ENCODE measurements at regions not wholly inside any gene's neighbourhood (a gene's known extent, or its start where the extent isn't known, plus 50 kb on each side); places are given as distances from the start of the nearest gene placed in this dataset.
"Not testable (repeated sequence)": the region's sequence is repeated elsewhere in the genome, so short reads cannot be mapped to it uniquely, and the experiment has no call there.

DNA sequence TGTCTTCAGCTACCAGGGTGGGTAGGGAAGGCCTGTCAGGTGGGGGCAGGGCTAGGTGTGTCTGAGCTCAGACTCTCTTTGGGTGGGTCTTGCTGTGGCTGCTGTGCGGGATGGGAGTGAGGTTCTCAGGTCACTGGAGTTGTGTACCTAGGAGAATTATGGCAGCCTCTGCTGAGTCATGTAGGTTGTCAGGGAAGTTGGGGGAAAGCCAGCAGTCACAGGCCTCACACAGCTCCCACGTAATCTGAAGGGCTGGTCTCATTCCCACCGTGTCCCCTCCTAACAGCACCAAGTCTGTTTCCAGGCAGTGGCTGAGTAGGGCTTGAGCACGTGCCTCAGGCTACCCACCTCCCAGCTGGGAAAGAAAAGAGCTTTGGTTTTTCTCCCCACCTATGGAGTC lies 67.0 kb downstream of the CHCHD4 start:
- no peak for DNase-seq

DNA sequence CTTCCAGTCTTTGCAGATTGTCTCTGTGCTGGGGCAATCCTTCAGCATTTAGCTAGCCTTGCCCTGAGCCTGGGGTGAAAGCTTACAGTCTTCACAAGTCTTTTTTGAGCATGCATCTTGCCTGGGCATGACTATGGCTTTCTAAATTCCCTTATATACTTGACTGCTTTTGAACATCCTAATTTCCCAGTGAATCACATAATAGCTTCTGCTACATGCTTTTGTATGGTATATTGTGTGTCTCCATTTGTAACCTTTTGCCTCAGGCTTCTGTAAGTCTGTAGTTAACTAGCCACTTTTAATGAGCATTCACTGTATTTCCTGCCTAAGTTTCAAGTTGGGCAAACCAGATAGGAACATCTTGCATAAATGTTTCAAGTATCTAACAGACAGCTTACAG lies 76.8 kb downstream of the CHCHD4 start:
- DNase-seq = no peak

DNA sequence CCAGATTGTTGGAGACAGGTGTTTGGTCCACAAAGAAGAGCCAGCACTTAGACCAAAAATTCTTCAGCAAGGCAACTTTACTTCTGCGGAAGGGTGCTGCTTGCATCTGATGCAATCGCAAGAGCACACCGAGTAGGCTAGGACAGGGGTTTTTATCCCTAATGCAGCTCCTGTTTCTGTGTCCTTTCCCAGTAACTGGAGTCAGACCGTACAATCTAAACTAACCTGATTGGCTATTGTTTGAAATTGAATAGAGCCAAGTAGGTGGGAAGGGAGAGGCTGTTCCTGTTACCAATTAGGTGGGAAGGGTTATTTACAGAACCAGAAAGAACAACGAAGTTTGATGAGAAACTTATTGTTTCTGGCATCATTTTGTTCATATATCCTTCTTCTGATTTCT lies 77.6 kb downstream of the CHCHD4 start:
- DNase-seq = no peak

DNA sequence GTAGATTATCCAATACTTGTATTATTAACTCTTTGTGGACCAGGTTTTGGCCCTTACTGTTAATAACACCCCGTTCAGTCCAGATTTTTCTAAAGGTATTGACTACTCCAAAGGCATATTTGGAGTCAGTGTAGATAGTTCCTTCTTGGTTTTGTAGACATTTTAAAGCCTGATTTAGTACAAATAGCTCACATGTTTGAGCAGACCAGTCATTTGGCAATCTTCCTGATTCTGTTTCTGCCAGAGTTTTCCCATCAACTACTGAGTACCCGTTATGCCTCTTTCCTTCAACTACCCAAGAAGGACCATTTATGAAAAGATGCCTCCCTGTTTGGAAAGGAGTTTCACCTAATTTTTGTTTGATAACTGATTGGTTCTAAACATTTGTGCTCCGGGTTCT lies 82.0 kb downstream of the CHCHD4 start:
- DNase-seq = no peak

DNA sequence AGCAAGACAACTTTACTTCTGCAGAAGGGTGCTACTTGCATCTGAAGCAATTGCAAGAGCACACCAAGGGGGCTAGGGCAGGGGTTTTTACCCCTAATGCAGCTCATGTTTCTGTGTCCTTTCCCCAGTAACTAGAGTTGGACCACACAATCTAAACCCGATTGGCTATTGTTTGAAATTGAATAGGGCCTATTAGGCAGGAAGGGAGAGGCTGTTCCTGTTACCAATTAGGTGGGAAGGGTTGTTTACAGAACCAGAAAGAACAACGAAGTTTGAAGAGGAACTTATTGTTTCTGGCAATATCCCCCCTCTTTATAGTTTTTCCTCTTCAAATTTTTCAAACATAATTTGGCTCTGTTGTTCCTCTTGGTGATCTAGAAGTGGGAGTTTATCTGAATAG lies 85.5 kb downstream of the CHCHD4 start:
- DNase-seq = no peak

DNA sequence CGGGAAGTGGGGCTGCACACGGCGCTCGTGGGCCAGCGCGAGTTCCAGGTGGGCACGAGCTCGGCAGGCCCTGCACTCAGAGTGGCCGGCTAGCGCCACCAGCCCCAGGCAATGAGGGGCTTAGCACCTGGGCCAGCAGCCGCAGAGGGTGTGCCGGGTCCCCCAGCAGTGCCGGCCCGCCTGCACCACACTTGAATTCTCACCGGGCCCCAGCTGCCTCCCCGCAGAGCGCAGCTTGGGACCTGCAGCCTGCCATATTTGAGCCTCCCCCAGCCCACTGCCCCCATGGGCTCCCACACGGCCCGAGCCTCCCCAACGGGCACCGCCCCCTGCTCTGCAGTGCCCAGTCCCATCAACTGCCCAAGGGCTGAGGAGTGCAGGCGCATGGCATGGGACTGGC lies 87.5 kb downstream of the CHCHD4 start:
- DNase-seq = no peak

DNA sequence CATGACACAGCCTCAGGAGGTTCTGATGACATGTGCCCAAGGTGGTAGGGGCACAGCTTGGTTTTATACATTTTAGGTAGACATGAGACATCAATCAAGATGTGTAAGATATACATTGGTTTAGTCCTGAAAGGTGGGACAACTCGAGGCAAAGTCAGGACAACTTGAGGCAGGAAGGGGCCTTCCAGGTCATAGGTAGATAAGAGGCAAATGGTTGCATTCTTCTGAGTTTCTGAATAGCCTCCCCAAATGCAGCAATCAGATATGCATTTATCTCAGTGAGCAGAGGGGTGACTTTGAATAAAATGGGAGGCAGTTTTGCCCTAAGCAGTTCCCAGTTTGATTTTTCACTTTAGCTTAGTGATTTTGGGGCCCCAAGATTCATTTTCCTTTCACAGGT lies 91.6 kb downstream of the CHCHD4 start:
- no peak for DNase-seq

DNA sequence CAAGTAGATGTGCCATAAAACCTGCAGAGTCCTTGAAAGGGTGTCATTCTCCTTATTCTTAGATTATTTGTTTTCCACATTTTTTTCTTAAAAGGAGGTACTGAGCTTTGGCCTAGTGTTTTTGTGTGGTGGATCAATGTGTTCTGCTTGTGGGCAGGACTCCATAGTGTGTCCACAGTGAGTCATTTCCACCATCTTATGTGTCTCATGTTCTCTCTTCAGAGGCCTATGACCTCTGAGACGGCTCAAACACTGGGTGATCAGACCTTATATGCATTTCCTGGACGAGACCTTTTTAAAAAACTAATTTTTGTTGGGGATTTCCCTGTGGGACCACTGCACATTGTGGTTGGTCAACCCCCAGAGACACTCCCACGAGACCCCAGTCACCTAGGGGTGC lies 93.4 kb downstream of the CHCHD4 start:
- DNase-seq = no peak

DNA sequence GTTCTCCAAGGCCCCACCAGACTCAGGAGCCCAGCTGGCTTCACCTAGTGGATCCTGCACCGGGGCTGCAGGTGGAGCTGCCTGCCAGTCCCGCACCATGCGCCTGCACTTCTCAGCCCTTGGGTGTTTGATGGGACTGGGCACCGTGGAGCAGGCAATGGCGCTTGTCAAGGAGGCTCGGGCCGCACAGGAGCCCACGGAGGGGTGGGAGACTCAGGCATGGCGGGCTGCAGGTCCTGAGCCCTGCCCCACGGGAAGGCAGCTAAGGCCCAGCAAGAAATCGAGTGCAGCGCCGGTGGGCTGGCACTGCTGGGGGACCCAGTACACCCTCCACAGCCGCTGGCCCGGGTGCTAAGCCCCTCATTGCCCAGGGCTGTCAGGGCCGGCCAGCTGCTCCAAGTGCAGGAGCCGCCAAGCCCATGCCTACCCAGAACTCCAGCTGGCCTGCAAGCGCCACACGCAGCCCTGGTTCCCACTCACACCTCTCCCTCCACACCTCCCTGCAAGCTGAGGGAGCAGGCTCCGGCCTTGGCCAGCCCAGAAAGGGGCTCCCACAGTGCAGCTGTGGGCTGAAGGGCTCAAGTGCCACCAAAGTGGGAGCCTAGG lies 95.2 kb downstream of the CHCHD4 start:
- DNase-seq = not testable (repeated sequence)

DNA sequence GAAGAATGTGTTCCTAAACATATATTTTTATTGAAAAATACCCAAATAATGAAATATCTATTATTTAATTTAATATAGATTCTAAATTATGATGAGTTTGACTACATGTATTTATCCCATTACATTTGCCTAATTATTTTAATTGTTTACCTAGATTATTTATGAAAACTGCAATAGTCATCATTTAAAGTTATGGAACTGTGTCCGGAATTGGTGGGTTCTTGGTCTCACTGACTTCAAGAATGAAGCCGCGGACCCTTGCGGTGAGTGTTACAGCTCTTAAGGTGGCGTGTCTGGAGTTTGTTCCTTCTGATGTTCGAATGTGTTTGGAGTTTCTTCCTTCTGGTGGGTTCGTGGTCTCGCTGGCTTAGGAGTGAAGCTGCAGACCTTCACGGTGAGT lies 96.5 kb downstream of the CHCHD4 start:
- DNase-seq = not testable (repeated sequence)

DNA sequence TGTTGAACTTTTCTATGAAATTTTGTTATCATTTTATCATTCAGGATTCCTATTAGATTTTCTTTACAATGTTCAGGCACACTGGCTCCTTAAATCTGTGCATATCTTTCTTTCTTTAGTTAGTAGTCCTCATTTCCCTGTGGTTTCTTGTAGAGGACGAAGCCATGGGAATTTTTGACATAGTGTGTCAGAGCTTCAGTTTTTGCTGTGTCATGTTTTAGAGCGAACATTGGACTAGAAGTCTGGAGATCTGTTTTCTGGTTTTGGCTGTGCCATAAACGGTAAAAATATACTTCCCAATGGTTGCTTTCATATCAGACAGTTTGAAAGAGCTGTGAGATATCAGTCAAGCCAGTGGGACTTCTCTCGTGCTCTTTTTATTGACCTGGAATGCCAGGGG lies 105.2 kb downstream of the CHCHD4 start:
- DNase-seq = no peak

DNA sequence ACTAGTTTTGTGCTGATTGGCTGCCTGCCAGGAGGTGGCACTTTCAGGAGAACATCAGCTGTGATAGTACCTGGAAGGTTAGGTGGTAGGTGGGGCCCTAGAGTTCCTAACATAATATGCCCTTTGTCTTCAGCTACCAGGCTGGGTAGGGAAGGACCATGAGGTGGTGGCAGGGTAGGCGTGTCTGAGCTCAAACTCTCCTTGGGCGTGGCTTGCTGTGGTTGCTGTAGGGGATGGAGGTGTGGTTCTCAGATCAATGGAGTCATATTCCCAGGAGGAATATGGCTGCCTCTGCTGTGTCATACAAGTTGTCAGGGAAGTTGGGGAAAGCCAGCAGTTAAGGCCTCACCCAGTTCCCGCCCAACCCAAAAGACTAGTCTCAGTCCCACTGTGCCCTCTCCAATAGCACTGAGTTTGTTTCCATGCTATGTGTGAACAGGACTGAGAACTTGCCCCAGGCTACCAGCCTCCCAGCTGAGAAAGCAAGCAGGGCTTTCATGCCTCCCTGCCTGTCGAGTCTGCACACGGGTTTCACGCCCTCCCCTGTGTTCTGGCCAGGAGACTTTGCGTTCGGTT lies 107.7 kb downstream of the CHCHD4 start:
- no peak for DNase-seq

DNA sequence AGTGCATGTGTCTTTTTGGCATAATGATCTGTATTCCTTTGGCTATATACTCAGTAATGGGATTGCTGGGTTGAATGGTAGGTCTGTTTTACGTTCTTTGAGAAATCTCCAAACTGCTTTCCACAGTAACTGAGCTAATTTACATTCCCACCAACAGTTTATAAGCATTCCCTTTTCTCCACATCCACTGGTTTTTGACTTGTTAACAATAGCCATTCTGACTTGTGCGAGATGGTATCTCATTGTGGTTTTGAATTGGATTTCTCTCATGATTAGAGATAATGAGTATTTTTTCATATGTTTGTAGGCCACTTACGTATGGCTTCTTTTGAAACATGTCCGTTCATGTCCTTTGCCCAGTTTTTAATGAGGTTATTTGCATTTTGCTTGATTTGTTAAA lies 117.7 kb downstream of the CHCHD4 start:
- no peak for DNase-seq

DNA sequence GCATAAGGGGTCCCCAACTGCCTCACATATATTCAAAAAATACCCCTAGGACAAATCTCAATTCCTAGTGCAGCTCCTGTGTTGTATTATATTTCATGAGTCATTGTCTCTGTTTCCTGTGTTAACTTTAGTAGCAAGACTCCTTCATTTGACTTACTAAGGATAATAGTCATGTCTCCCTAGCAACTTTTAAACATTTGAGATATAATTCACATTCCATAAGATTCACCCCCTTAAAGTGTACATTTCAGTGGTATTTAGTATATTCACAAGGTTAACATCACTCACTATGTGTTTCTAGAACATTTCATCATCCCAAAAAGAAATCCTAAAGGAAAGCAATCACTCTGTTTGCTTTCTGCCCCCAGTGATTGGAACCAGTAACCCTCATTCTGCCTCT lies 121.3 kb upstream of the WNT7A start:
- DNase-seq = no peak

DNA sequence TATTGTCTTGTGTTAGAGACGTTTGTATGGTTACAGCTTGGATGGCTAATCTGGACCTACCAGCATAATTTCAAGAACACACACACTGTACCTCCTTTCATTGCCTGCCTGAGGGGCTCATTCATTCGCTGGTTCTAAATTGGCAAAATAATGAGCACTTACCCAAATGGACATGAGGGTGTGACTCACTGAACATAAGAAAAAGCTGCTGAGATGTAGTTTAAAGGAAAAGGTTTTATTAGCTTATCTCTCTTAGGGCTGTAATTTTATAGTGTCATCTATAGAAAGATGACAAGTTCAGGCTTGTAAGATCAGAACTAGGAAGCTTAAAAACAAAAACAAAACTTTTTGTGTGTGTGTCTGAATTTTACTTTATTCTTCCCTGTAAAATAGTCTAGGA lies 120.7 kb upstream of the WNT7A start:
- peak; percentile 8 for DNase-seq

DNA sequence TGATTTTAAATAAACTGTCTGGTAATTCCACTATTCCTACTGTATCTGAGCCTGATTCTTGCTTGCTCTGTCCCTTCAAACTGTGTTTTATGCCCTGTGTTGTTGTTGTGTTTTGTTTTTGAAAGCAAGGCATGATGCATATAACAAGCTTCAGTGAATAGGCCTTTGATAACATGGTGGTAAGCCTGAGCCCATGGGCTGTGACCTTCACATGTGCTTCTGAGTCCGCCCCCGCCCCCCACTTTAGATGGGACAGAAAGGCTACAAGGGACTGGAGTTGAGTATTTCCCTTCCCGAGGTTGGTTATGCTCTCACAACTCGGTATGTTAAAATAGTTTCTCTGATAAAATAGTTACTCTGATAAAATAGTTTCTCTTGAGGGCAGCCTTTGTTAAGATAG lies 119.0 kb upstream of the WNT7A start:
- DNase-seq = no peak

DNA sequence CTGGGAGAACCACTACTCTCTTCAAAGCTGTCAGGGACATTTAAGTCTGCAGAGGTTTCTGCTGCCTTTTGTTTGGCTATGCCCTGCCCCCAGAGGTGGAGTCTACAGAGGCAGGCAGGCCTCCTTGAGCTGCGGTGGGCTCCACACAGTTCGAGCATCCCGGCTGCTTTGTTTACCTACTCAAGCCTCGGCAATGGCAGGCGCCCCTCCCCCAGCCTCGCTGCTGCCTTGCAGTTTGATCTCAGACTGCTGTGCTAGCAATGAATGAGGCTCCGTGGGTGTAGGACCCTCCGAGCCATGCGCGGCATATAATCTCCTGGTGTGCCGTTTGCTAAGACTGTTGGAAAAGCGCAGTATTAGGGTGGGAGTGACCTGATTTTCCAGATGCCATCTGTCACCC lies 115.3 kb upstream of the WNT7A start:
- DNase-seq = not testable (repeated sequence)

DNA sequence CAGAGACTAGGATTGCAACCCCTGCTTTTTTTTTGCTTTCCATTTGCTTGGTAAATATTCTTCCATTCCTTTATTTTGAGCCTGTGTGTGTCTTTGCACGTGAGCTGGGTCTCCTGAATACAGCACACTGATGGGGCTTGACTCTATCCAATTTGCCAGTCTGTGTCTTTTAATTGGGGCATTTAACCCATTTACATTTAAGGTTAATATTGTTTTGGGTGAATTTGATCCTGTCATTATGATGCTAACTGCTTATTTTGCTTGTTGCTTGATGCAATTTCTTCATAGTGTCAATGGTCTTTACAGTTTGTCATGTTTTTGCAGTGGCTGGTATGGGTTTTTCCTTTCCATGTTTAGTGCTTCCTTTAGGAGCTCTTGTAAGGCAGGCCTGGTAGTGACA lies 109.1 kb upstream of the WNT7A start:
- DNase-seq = not testable (repeated sequence)

DNA sequence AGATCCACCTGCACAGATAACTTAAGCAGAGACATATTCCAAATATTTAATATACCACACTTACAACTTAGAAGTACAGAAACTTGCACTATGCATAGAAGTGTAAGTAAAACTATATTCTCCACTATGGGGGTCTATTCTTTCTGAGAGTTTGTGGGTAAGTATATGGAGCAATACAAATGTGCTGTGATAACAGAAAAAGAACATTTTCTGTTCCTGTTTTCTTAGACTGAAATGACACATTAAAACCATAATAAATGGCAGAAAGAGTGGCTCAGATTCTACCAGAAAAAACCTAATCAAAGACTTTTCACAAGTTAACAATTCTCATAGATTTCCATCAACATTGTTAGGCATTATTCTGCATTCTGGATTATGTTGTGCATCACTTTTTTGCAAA lies 96.6 kb upstream of the WNT7A start:
- no peak for DNase-seq

DNA sequence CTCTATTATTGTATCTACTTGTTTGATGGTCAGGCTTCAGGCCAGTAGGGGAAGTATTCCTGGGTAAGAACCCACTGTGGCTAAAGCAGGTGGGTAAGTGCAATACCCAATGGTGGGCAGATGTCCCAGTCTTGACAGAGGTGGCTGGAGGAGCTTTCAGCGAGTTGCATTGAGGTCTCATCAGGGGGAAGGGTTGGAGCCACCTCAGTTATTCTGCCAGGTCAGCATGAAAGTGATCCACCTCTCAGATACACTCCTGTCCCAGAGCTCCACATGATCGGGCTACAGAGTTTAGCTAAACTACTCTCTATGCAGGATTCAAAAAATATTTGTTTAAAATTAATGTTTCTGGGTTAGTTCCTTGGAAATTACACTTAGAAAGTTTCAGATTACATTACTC lies 95.8 kb upstream of the WNT7A start:
- DNase-seq = no peak

DNA sequence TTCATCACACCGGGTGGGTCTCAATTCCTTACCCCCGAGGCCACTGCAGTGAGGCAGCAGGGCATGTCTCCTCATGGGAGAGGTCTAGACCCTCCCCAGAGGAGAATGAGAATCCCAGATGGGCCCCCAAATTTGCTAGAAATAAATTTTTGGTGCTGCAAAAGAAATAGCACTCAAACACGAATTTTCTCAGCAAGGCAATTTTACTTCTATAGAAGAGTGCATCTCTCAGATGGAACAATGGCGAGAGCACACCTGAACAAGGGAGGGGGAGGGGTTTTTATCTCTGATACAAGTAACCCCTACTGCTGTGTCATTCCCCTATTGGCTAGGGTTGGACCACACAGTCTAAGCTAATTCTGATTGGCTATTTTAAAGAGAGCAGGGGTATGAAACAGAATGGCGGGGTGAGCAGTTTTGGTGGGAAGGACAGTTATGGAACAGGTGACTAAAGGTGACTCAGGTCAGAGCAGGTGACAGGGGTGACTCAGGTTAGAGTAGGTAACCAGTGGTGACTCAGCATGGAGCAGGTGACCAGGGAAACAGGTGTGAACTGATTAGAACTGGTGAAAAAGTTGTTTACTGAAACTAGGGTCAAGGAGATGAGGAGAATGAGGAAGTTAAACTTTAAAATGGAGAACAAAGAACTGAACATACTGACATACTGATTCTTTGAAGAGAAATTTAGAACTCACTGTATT lies 93.0 kb upstream of the WNT7A start:
- DNase-seq = no peak

DNA sequence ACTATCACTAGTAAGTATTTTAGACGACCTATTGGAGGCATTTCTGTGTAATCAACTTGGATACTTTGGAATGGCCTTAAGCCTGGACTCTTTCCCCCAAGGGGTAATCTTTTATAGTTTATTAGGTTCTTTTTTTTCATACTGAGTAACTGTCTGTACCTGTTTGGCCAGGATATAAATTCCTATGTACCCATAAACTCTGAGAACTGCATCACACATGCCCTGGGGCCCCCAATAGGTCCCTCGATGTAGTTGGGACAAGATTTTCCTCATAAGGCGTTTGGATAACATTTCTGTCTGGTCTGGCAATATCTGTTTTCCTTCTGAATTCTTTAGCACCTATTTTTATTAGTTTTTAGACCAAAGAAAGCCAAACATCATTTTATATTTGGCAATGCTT lies 86.4 kb upstream of the WNT7A start:
- DNase-seq = no peak

DNA sequence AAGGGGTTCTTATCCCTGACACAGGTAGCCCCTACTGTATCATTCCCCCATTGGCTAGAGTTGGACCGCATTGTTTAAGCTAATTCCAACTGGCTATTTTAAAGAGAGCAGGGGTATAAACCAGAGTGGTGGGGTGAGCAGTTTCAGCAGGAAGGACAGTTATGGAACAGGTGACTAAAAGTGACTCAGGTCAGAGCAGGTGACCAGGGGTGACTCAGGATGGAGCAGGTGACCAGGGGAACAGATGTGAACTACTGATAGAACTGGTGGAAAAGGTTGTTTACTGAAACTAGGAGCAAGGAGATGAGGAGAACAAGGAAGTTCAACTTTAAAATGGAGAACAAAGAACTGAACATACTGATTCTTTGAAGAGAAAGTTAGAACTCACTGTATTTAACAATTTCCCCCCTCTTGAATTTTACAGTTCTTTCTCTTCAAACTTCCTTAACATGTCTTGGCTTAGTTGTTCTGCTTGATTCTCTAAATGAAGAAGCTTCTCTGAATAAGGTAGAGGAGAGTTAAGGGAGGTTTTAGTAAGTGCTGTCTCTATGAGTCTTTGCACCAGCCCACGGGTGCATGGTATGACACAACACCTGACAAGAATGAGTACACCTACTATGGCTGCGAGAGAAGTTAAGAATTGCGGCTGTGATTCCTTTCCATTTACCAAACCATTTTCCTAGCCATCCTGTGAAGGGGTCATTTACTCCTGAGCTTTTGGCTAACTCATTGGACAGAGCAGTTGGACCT lies 83.4 kb upstream of the WNT7A start:
- DNase-seq = no peak

All from DMS153 (cell line).